T-helper 17 cell (primary cell): ENCODE measurements at regions not wholly inside any gene's neighbourhood (a gene's known extent, or its start where the extent isn't known, plus 50 kb on each side); places are given as distances from the start of the nearest gene placed in this dataset.

ENCODE experiments used
- ATAC-seq: fragments of 150-1000 bp; cut with Tn5 transposase; 2 replicates; pipeline ENCODE4 v1.10.0; 2021; ENCODE audit warnings: mild to moderate bottlenecking, moderate library complexity
- DNase-seq, 3 donors: peaks; one replicate each; pipeline versions ENCODE4 v3.0.0 to v3.0.0-alpha.2; 2020 to 2021
- H3K9me3 ChIP-seq: one replicate; pipeline ENCODE4 v1.7.0; 2013; ENCODE audit warnings: low read length, mild to moderate bottlenecking; ENCODE audit not compliant: control insufficient read depth, poor library complexity, severe bottlenecking
- H3K27ac Mint-ChIP-seq: one replicate; pipeline ENCODE4 v1.8.0; 2022; ENCODE audit warnings: mild to moderate bottlenecking, moderate library complexity, mixed read lengths
- H3K27me3 Mint-ChIP-seq: one replicate; pipeline ENCODE4 v1.8.0; 2022; ENCODE audit warnings: mixed read lengths
- H3K36me3 Mint-ChIP-seq: one replicate; pipeline ENCODE4 v1.8.0; 2022; ENCODE audit warnings: low read depth, mixed read lengths
- H3K4me1 Mint-ChIP-seq: one replicate; pipeline ENCODE4 v1.8.0; 2022; ENCODE audit warnings: mild to moderate bottlenecking, mixed read lengths
- H3K4me3 Mint-ChIP-seq: one replicate; pipeline ENCODE4 v1.8.0; 2022; ENCODE audit warnings: mild to moderate bottlenecking, moderate library complexity, mixed read lengths

DNA sequence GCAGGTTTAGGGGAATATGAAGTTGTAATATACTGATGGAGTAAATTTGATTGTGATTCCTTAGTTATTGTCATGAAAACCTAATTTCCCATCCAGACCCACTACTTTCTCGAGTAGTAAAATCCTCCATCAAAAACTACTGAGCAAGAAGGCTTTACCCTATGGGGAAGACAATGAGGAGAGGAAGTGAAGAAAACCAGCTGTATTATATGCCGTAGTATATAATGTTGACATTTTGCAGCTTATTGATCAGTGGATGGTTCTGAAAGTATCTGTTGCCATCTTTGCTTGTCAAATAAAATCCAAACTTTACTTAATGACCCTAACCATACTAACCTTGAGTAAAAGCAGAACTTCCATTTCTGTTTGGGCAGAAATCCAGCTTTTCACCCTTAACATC is 292.8 kb upstream of the RAG2 start:
- no peaks in the 10 kb centered on the region for H3K27me3 Mint-ChIP-seq
- no peak for ATAC-seq
- no peaks in the 10 kb centered on the region for H3K9me3 ChIP-seq
- H3K4me1 Mint-ChIP-seq: peaks cover 2% of the 10 kb centered on the region
- no peak for DNase-seq
- H3K27ac Mint-ChIP-seq: no peak overlapping the region
- no peaks in the 10 kb centered on the region for H3K36me3 Mint-ChIP-seq
- H3K4me3 Mint-ChIP-seq: no peak overlapping the region

GRCh38 chr11:36890121-36890679 is 292.2 kb upstream of the RAG2 start:
- no peak overlapping the region for H3K4me3 Mint-ChIP-seq
- H3K4me1 Mint-ChIP-seq: peaks cover 2% of the 10 kb centered on the region
- no peaks in the 10 kb centered on the region for H3K36me3 Mint-ChIP-seq
- H3K9me3 ChIP-seq: no peaks in the 10 kb centered on the region
- no peaks in the 10 kb centered on the region for H3K27me3 Mint-ChIP-seq
- DNase-seq (no peak), ATAC-seq (no peak)
- H3K27ac Mint-ChIP-seq: no peak overlapping the region

GRCh38 chr11:36885154-36885553 is 287.1 kb upstream of the RAG2 start:
- no peak overlapping the region for H3K27ac Mint-ChIP-seq
- no peak for ATAC-seq

GRCh38 chr11:36878737-36879136 is 280.7 kb upstream of the RAG2 start:
- no peak overlapping the region for H3K4me3 Mint-ChIP-seq

More at GRCh38 chr11:36885154-36885553, 287.1 kb upstream of the RAG2 start:
- H3K9me3 ChIP-seq: no peaks in the 10 kb centered on the region
- no peaks in the 10 kb centered on the region for H3K27me3 Mint-ChIP-seq
- DNase-seq: no peak
- H3K4me1 Mint-ChIP-seq: no peaks in the 10 kb centered on the region
- no peaks in the 10 kb centered on the region for H3K36me3 Mint-ChIP-seq
- no peak overlapping the region for H3K4me3 Mint-ChIP-seq

GRCh38 chr11:36877149-36877548 is 279.1 kb upstream of the RAG2 start:
- Mint-ChIP-seq H3K4me1 (no peaks in the 10 kb centered on the region), H3K4me3 (no peak overlapping the region), H3K36me3 (no peaks in the 10 kb centered on the region), H3K27ac (no peak overlapping the region), H3K27me3 (no peaks in the 10 kb centered on the region)
- no peaks in the 10 kb centered on the region for H3K9me3 ChIP-seq
- DNase-seq (no peak), ATAC-seq (no peak)

More at GRCh38 chr11:36878737-36879136, 280.7 kb upstream of the RAG2 start:
- DNase-seq (no peak), ATAC-seq (no peak)
- Mint-ChIP-seq H3K36me3 (no peaks in the 10 kb centered on the region), H3K27me3 (no peaks in the 10 kb centered on the region), H3K27ac (no peak overlapping the region), H3K4me1 (no peaks in the 10 kb centered on the region)
- H3K9me3 ChIP-seq: no peaks in the 10 kb centered on the region

GRCh38 chr11:36876266-36876665 is 278.2 kb upstream of the RAG2 start:
- Mint-ChIP-seq H3K4me1 (no peaks in the 10 kb centered on the region), H3K27ac (no peak overlapping the region), H3K36me3 (no peaks in the 10 kb centered on the region), H3K4me3 (no peak overlapping the region), H3K27me3 (no peaks in the 10 kb centered on the region)
- no peak for DNase-seq
- no peaks in the 10 kb centered on the region for H3K9me3 ChIP-seq
- no peak for ATAC-seq

GRCh38 chr11:36874291-36874690 is 276.3 kb upstream of the RAG2 start:
- no peak for DNase-seq
- Mint-ChIP-seq H3K4me1 (no peaks in the 10 kb centered on the region), H3K36me3 (no peaks in the 10 kb centered on the region), H3K4me3 (no peak overlapping the region), H3K27me3 (no peaks in the 10 kb centered on the region), H3K27ac (no peak overlapping the region)
- ATAC-seq: no peak
- H3K9me3 ChIP-seq: no peaks in the 10 kb centered on the region

GRCh38 chr11:36870361-36870760 is 272.3 kb upstream of the RAG2 start:
- ATAC-seq: no peak
- Mint-ChIP-seq H3K36me3 (no peaks in the 10 kb centered on the region), H3K27ac (no peak overlapping the region), H3K4me1 (no peaks in the 10 kb centered on the region), H3K4me3 (no peak overlapping the region), H3K27me3 (no peaks in the 10 kb centered on the region)
- H3K9me3 ChIP-seq: no peaks in the 10 kb centered on the region
- no peak for DNase-seq

DNA sequence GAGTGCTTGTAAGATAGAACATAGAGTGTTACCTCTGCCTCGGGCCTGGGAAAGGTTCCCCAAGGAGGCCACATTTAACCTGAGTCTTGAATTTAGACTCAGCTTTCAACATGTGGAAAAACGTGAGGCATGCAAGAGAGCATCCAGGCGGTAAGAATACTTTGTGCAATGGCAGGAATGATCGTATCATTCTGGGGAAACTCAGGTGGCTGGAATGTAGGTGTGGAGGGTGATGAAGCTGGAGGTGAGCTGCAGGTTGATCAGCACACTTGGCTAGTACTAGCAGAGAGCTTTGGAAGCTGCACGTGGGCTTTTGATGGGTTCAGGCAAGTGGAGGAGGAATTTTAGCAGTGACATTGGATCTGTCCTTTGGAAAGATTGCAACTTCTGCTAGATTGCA is 270.3 kb upstream of the RAG2 start:
- Mint-ChIP-seq H3K36me3 (no peaks in the 10 kb centered on the region), H3K4me1 (no peaks in the 10 kb centered on the region), H3K27ac (no peak overlapping the region), H3K27me3 (no peaks in the 10 kb centered on the region), H3K4me3 (no peak overlapping the region)
- DNase-seq (no peak), ATAC-seq (no peak)
- no peaks in the 10 kb centered on the region for H3K9me3 ChIP-seq

DNA sequence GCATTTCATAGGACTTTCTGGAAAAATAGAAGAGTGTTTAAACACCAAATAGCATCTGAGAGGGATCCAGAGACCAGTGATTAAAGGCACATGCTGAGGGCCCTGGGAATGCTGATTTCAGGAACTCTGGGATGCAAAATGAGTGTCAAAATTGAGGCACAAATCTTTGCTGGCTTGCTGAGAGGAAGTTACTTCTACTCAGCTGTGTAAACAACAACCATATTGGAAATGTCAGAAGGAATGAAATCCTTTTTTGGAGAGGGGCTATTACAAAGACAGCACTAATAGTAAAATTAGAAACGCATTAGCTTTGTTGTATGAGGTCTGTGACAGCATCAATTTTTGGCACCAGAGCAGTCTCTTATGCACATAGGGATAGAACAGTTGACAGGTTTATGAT is 267.8 kb upstream of the RAG2 start:
- Mint-ChIP-seq H3K36me3 (no peaks in the 10 kb centered on the region), H3K27ac (no peak overlapping the region), H3K27me3 (no peaks in the 10 kb centered on the region), H3K4me1 (no peaks in the 10 kb centered on the region), H3K4me3 (no peak overlapping the region)
- DNase-seq: no peak
- no peak for ATAC-seq
- H3K9me3 ChIP-seq: no peaks in the 10 kb centered on the region

- ATAC-seq (no peak), DNase-seq (no peak)
- no peaks in the 10 kb centered on the region for H3K9me3 ChIP-seq
- H3K4me3 Mint-ChIP-seq: no peak overlapping the region
- no peaks in the 10 kb centered on the region for H3K4me1 Mint-ChIP-seq
- H3K27me3 Mint-ChIP-seq: no peaks in the 10 kb centered on the region
- H3K27ac Mint-ChIP-seq: no peak overlapping the region
- H3K36me3 Mint-ChIP-seq: no peaks in the 10 kb centered on the region
Observed at GRCh38 chr11:36854875-36855274, 256.8 kb upstream of the RAG2 start.

DNA sequence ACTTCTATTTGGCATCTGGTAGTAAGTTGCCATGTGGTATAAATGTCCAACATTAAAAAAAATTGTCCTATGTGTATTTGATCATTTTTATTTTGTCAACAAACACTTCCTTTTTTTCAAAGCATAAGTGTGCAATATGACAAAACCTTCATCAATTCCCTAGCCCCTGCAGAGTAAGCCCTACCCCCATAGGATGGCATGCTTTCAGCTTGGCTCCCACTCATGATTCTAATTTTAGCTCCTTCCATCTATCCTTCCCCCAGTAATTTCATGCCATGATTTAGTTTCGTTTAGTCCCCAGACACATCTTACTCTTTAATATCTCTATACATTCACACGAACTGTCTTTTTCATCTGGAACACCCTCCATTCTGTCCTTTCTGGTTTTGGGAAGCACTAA is 250.6 kb upstream of the RAG2 start:
- Mint-ChIP-seq H3K4me3 (no peak overlapping the region), H3K27me3 (no peaks in the 10 kb centered on the region), H3K27ac (no peak overlapping the region), H3K4me1 (no peaks in the 10 kb centered on the region), H3K36me3 (no peaks in the 10 kb centered on the region)
- ATAC-seq: no peak
- no peaks in the 10 kb centered on the region for H3K9me3 ChIP-seq
- DNase-seq: no peak

GRCh38 chr11:36840378-36840777 is 242.3 kb upstream of the RAG2 start:
- Mint-ChIP-seq H3K27me3 (no peaks in the 10 kb centered on the region), H3K4me3 (no peak overlapping the region), H3K27ac (no peak overlapping the region), H3K4me1 (no peaks in the 10 kb centered on the region), H3K36me3 (no peaks in the 10 kb centered on the region)
- no peaks in the 10 kb centered on the region for H3K9me3 ChIP-seq
- DNase-seq: no peak
- ATAC-seq: no peak

GRCh38 chr11:36837831-36838437 is 239.9 kb upstream of the RAG2 start:
- Mint-ChIP-seq H3K27ac (no peak overlapping the region), H3K4me1 (no peaks in the 10 kb centered on the region), H3K36me3 (no peaks in the 10 kb centered on the region), H3K4me3 (no peak overlapping the region), H3K27me3 (no peaks in the 10 kb centered on the region)
- H3K9me3 ChIP-seq: no peaks in the 10 kb centered on the region
- ATAC-seq (no peak), DNase-seq (no peak)
